Keratinocyte (primary cell): ENCODE measurements at regions not wholly inside any gene's neighbourhood (a gene's known extent, or its start where the extent isn't known, plus 50 kb on each side); places are given as distances from the start of the nearest gene placed in this dataset.
A peak's percentile ranks its signal among the peaks of the same experiment; 100 is the strongest.

Source experiments
- DNase-seq: peaks from one replicate; pipeline ENCODE4 v3.0.0-alpha.2; 2011; ENCODE audit warnings: low read depth, missing footprints, low spot score
- FAIRE-seq: peaks from 2 replicates; lab custom pipeline; 2011; peaks lifted over from hg19 to GRCh38; lab: Jason Lieb, UNC
- H2AFZ ChIP-seq: 2 replicates; pipeline ENCODE4 v1.6.0; 2012; ENCODE audit warnings: low read length, control low read depth, inconsistent platforms; ENCODE audit not compliant: control insufficient read depth
- H3K27ac ChIP-seq: 2 replicates; pipeline ENCODE4 v1.5.1; 2011; ENCODE audit warnings: low read length; ENCODE audit not compliant: control insufficient read depth, insufficient read depth
- H3K27me3 ChIP-seq: 3 replicates; pipeline ENCODE4 v1.6.0; 2011; ENCODE audit warnings: low read length; ENCODE audit not compliant: control insufficient read depth, insufficient read depth; ENCODE audit errors: extremely low read depth
- H3K36me3 ChIP-seq, 2 experiments: 2 replicates in 1 of 2; 3 replicates in 1 of 2; pipeline ENCODE4 v1.5.1; 2011; ENCODE audit warnings: low read length in 2 of 2, mild to moderate bottlenecking in 1 of 2; ENCODE audit not compliant: control insufficient read depth in 2 of 2, insufficient read depth in 2 of 2; ENCODE audit errors: extremely low read depth in 1 of 2
- H3K4me1 ChIP-seq: 3 replicates; pipeline ENCODE4 v1.5.1; 2011; ENCODE audit warnings: low read length; ENCODE audit not compliant: control insufficient read depth, insufficient read depth; ENCODE audit errors: extremely low read depth
- H3K4me2 ChIP-seq: 3 replicates; pipeline ENCODE4 v1.6.0; 2011; ENCODE audit warnings: low read depth, low read length; ENCODE audit not compliant: control insufficient read depth, insufficient read depth; ENCODE audit errors: extremely low read depth
- H3K4me3 ChIP-seq, 3 experiments: fragments of 200-600 bp in 1 of 3; sonication (generic) in 1 of 3; 2 replicates in 2 of 3; 3 replicates in 1 of 3; pipeline ENCODE4 v1.5.1; 2011 to 2016; ENCODE audit warnings: low read length in 3 of 3, mild to moderate bottlenecking in 3 of 3, control low read depth in 2 of 3, inconsistent platforms in 1 of 3, low read depth in 1 of 3, mixed read lengths in 1 of 3, mixed run types in 1 of 3, moderate library complexity in 1 of 3; ENCODE audit not compliant: control insufficient read depth in 2 of 3, insufficient read depth in 2 of 3; ENCODE audit errors: extremely low read depth in 1 of 3
- H3K79me2 ChIP-seq: 2 replicates; pipeline ENCODE4 v1.6.0; 2012; ENCODE audit warnings: low read length; ENCODE audit not compliant: control insufficient read depth, insufficient read depth
- H3K9ac ChIP-seq: 3 replicates; pipeline ENCODE4 v1.6.0; 2011; ENCODE audit warnings: low read length; ENCODE audit not compliant: control insufficient read depth, insufficient read depth; ENCODE audit errors: extremely low read depth
- H3K9me1 ChIP-seq: 3 replicates; pipeline ENCODE4 v1.6.0; 2011; ENCODE audit warnings: low read length; ENCODE audit not compliant: control insufficient read depth, insufficient read depth; ENCODE audit errors: extremely low read depth
- H3K9me3 ChIP-seq: 2 replicates; pipeline ENCODE4 v1.5.1; 2012; ENCODE audit warnings: low read depth, low read length; ENCODE audit not compliant: control insufficient read depth
- H4K20me1 ChIP-seq: 3 replicates; pipeline ENCODE4 v1.6.0; 2011; ENCODE audit warnings: low read length; ENCODE audit not compliant: control insufficient read depth, insufficient read depth; ENCODE audit errors: extremely low read depth
- CTCF ChIP-seq, 3 experiments: IDR thresholded peaks in 1 of 3; conservative IDR thresholded peaks in 1 of 3; optimal IDR thresholded peaks in 1 of 3; 2 replicates in 2 of 3; 3 replicates in 1 of 3; pipeline versions ENCODE3 to v1.5.1; 2011; ENCODE audit warnings: low read length in 3 of 3, mild to moderate bottlenecking in 3 of 3, moderate library complexity in 2 of 3, control low read depth in 1 of 3, inconsistent platforms in 1 of 3; ENCODE audit not compliant: insufficient read depth in 2 of 3; ENCODE audit errors: extremely low read depth in 1 of 3
- EZH2 ChIP-seq: IDR thresholded peaks from one replicate; pipeline ENCODE4 v1.6.1; 2012; ENCODE audit warnings: inconsistent platforms, mild to moderate bottlenecking, low read length, moderate library complexity
- dilution Hi-C: fragments of 300-500 bp; cut with MboI; formaldehyde crosslinking; loops from one replicate; pipeline ENCODE4 v1.7.0; 2020; ENCODE audit warnings: low sequenced_read_pairs; ENCODE audit not compliant: extremely low pct_ligation_motif_present

- Histone ChIP-seq H3K27me3 (no peaks in the 10 kb centered on the region), H3K9ac (no peak overlapping the region), H3K4me1 (no peaks in the 10 kb centered on the region), H3K9me3 (no peaks in the 10 kb centered on the region), H3K36me3 (no peaks in the 10 kb centered on the region), H3K27ac (no peak overlapping the region), H3K79me2 (no peaks in the 10 kb centered on the region), H3K9me1 (no peaks in the 10 kb centered on the region), H4K20me1 (no peaks in the 10 kb centered on the region), H2AFZ (no peak overlapping the region), H3K4me3 (no peak overlapping the region), H3K4me2 (peak overlapping the region; percentile 20)
- FAIRE-seq (no peak), DNase-seq (peak; percentile 44)
- TF ChIP-seq EZH2, result no peak
- TF ChIP-seq CTCF (optimal IDR thresholded peaks at IDR 0.05 in 1 of 3, IDR thresholded peaks at IDR 0.05 in 1 of 3, conservative IDR thresholded peaks at IDR 0.05 in 1 of 3; ENCODE audit: extremely low read depth in 1 of 3, insufficient read depth in 2 of 3, low read length in 3 of 3), result no peak
- dilution Hi-C loops, result no loop called here
These were observed 728.5 kb upstream of the NDST4 start for GRCh38 chr4:115841871-115842270.

DNA sequence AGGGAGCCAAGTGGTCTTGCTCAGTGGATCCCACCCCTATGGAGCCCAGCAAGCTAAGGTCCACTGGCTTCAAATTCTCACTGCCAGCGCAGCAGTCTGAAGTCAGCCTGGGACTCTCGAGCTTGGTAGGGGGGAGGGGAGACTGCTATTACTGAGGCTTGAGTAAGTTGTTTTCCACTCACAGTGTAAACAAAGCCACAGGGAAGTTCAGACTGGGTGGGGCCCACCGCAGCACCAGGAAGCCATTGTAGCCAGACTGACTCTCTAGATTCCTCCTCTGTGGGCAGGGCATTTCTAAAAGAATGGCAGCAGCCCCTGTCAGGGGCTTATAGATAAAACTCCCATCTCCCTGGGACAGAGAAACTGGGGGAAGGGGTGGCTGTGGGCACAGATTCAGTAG lies 721.0 kb upstream of the NDST4 start:
- Histone ChIP-seq H3K4me2 (no peak overlapping the region), H3K9me1 (no peaks in the 10 kb centered on the region), H3K36me3 (no peaks in the 10 kb centered on the region), H3K27ac (no peak overlapping the region), H3K79me2 (no peaks in the 10 kb centered on the region), H3K9me3 (no peaks in the 10 kb centered on the region), H4K20me1 (no peaks in the 10 kb centered on the region), H3K4me1 (no peaks in the 10 kb centered on the region), H3K27me3 (no peaks in the 10 kb centered on the region), H3K4me3 (no peak overlapping the region), H2AFZ (no peak overlapping the region), H3K9ac (no peak overlapping the region)
- TF ChIP-seq EZH2 (no peak), CTCF (optimal IDR thresholded peaks at IDR 0.05 in 1 of 3, IDR thresholded peaks at IDR 0.05 in 1 of 3, conservative IDR thresholded peaks at IDR 0.05 in 1 of 3; ENCODE audit: extremely low read depth in 1 of 3, insufficient read depth in 2 of 3, low read length in 3 of 3) (no peak)
- no peak for FAIRE-seq
- dilution Hi-C loops, result no loop called here
- DNase-seq, result no peak
